ENCODE measurements at regions not wholly inside any gene's neighbourhood (a gene's known extent, or its start where the extent isn't known, plus 50 kb on each side); places are given as distances from the start of the nearest gene placed in this dataset.

- TF ChIP-seq CTCF (IDR thresholded peaks at IDR 0.05) (no peak), POLR2A (IDR thresholded peaks at IDR 0.05) (no peak)
Observed at GRCh38 chr4:73317092-73317491, 58.5 kb upstream of the ANKRD17 start.
